HFF-Myc (cell line): ENCODE measurements at regions not wholly inside any gene's neighbourhood (a gene's known extent, or its start where the extent isn't known, plus 50 kb on each side); places are given as distances from the start of the nearest gene placed in this dataset.

Experiments
- DNase-seq: peaks from one replicate; pipeline ENCODE4 v3.0.0-alpha.2; 2011; ENCODE audit warnings: low read depth; ENCODE audit errors: extremely low read depth
- H3K4me3 ChIP-seq: replicated peaks from 2 replicates; pipeline ENCODE4 v1.5.1; 2011; ENCODE audit warnings: low read depth, mild to moderate bottlenecking, control low read depth, low read length
- TF ChIP-seq, protein P1 (sequence below): IDR thresholded peaks from 2 replicates; pipeline ENCODE4 v1.5.1; 2012; ENCODE audit warnings: mild to moderate bottlenecking, low read depth, low read length, control low read depth; ENCODE audit errors: missing control alignments

DNA sequence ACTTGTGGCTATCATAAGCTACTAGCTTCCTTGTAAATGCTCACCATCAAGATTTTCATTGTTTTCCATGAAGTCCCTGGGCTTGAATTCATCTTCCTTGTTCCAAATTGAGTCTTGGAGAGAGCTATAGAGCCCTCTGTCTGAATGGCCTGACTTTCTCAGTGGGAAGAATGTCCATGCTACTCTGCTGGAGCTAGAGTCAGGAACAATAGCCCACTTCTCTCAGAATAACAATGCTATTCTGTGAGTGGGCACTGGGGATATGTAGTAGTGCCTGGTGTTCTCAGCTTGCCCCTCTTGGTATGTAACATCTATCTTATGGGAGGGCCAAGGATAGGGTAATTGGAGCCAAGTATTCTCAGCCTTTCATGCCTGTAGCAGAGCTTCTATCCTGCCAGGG is 127.6 kb upstream of the TRHDE start:
- TF ChIP-seq, protein P1, sequence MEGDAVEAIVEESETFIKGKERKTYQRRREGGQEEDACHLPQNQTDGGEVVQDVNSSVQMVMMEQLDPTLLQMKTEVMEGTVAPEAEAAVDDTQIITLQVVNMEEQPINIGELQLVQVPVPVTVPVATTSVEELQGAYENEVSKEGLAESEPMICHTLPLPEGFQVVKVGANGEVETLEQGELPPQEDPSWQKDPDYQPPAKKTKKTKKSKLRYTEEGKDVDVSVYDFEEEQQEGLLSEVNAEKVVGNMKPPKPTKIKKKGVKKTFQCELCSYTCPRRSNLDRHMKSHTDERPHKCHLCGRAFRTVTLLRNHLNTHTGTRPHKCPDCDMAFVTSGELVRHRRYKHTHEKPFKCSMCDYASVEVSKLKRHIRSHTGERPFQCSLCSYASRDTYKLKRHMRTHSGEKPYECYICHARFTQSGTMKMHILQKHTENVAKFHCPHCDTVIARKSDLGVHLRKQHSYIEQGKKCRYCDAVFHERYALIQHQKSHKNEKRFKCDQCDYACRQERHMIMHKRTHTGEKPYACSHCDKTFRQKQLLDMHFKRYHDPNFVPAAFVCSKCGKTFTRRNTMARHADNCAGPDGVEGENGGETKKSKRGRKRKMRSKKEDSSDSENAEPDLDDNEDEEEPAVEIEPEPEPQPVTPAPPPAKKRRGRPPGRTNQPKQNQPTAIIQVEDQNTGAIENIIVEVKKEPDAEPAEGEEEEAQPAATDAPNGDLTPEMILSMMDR, result no peak
- H3K4me3 ChIP-seq, result no peak overlapping the region
- DNase-seq, result no peak

DNA sequence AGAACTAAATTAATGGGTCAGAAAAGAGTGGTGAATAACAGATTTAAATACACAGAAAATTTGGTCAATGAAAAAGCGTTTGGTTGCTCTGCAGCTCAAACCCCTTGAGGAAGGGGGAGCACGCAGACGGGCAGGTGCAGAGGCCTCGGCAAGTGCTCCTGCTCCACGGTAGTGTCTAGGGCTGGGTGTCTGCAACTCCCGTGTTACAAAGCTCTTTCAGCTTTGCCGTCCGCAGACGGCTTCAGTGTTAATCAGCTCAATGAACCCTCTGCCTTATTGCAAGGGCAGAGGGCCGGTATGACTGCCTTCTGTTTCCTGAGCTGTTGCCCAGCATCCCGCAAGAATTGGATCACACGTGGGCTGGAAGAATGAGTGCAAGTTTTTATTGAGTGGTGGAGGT is 125.7 kb upstream of the TRHDE start:
- no peak for DNase-seq
- no peak overlapping the region for H3K4me3 ChIP-seq
- TF ChIP-seq, protein P1, result no peak

DNA sequence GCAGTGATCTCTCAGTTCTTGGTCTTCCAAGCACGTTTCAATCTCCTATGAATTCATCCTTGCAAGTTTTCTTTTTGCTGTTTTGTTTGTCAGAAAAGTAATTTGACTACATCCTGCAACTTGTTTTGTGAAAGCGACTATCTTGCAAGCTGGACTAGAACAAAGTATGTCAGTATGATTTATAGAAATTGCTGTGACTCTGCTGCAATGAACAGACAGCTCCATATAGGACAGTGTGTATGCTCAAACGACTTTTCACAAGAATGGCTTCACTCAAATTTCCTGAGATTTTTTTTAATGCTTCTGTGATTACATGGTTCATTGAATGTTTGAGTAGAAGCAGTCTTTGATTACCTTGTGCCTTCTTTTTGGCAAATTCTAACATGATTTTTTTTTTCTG is 123.5 kb upstream of the TRHDE start:
- H3K4me3 ChIP-seq, result no peak overlapping the region
- TF ChIP-seq, protein P1, result no peak
- DNase-seq, result no peak

DNA sequence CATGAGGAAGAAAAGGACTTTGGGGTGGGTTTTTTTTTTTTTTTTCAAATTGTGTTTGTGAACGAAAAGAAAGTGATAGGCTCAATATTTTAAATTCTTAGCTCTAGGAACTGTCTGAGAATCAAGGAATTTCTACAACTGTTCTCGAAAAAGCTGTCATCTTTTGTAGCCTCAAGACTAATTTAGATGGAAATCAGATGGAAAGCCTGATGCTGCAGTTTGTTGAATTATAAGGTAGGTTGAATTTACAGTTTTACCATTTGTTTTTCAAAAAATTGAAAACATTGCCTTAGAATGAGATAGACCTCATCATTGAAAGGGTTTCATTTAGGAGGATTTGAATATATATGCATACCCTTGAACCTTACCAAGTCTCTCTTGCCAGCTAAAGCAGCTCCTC is 109.3 kb upstream of the TRHDE start:
- no peak overlapping the region for H3K4me3 ChIP-seq
- no peak for DNase-seq
- TF ChIP-seq, protein P1, result no peak

DNA sequence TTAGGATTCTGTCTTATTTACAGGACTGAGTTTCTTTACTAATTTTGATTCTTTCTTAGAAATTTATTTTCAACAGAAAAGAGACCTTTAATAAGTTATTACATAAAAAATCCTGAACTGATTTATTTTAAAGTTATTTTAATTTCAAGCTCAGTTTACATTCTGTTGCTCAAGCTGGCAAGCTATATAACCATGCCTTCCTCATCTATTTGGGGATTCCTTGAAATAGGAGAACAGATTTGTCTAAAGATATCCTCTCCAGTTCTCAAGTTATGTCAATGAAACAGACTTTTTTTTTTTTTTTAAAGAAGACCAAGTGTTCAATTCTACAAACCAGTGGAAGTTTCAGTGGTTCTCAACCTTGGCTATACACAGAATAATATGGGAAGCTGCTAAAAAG is 103.3 kb upstream of the TRHDE start:
- no peak overlapping the region for H3K4me3 ChIP-seq
- DNase-seq, result no peak
- TF ChIP-seq, protein P1, result no peak

DNA sequence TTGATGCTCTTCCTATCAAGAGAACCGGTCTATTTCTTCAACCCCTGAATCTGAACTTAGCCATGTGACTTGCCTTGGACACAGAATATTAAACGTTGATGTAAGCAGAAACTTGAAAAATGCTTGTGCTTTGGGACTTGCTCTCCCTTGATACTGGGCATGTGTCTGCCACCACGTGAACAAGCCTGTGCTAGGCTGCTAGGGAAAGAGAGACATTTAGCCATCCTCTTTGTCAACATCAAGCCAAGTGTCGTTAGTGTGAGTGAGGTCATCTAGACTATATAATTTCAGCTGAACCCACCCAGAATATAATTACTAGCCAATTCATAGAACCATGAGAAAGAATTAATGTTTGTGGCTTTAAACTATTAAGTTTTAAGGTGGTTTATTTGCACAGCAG is 98.2 kb upstream of the TRHDE start:
- TF ChIP-seq, protein P1, result no peak
- H3K4me3 ChIP-seq, result no peak overlapping the region
- no peak for DNase-seq

DNA sequence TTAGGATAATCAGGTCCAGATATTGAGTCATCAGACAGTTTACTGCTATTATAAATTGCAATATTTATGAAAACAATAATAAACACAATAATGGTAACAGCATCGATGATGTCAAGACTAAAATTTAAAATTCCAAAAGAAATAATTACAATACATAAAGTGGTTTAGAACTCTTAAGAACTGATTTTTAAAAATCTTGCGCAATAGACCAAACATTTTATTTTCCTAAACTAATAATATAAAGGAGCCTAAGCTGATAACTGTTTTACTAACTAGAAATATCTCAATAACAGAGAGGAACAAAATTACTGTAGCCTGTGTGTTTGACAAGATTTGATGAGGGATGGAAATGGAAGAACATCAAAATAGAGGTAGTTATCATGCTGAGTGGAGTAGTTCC is 93.9 kb upstream of the TRHDE start:
- TF ChIP-seq, protein P1, result no peak
- no peak overlapping the region for H3K4me3 ChIP-seq
- no peak for DNase-seq
